Duodenal mucosa (tissue), 2 donors: ENCODE measurements at regions not wholly inside any gene's neighbourhood (a gene's known extent, or its start where the extent isn't known, plus 50 kb on each side); places are given as distances from the start of the nearest gene placed in this dataset.

Source experiments
- H3K27ac ChIP-seq: one replicate; pipeline ENCODE4 v1.7.0; 2013; ENCODE audit warnings: low read depth, low read length
- H3K27me3 ChIP-seq, 2 donors: one replicate each; pipeline ENCODE4 v1.7.0; 2013; ENCODE audit warnings: low read length in 2 of 2, control low read depth in 1 of 2; ENCODE audit not compliant: insufficient read depth in 2 of 2, control insufficient read depth in 1 of 2
- H3K36me3 ChIP-seq, 2 donors: one replicate each; pipeline ENCODE4 v1.7.0; 2013; ENCODE audit warnings: low read length in 2 of 2, control low read depth in 1 of 2; ENCODE audit not compliant: insufficient read depth in 2 of 2, control insufficient read depth in 1 of 2
- H3K4me1 ChIP-seq, 2 donors: one replicate each; pipeline ENCODE4 v1.7.0; 2013; ENCODE audit warnings: low read length in 2 of 2, control low read depth in 1 of 2; ENCODE audit not compliant: insufficient read depth in 2 of 2, control insufficient read depth in 1 of 2
- H3K4me3 ChIP-seq, 2 donors: one replicate each; pipeline ENCODE4 v1.7.0; 2013; ENCODE audit warnings: low read length in 2 of 2, low read depth in 1 of 2
- H3K9ac ChIP-seq, 2 donors: one replicate each; pipeline ENCODE4 v1.7.0; 2013; ENCODE audit warnings: low read length in 2 of 2, low read depth in 1 of 2
- H3K9me3 ChIP-seq, 2 donors: one replicate each; pipeline ENCODE4 v1.7.0; 2013; ENCODE audit warnings: low read length in 2 of 2, control low read depth in 1 of 2; ENCODE audit not compliant: control insufficient read depth in 1 of 2

- no peaks in the 10 kb centered on the region for H3K27me3 ChIP-seq
- peak overlapping the region in 1 of 2 donors; percentile 28 for H3K4me3 ChIP-seq
- H3K27ac ChIP-seq = peak overlapping the region; percentile 18
- peaks cover 12 to 13% of the 10 kb centered on the region in 2 donors for H3K4me1 ChIP-seq
- H3K36me3 ChIP-seq = no peaks in the 10 kb centered on the region
- H3K9ac ChIP-seq = no peak overlapping the region
- no peaks in the 10 kb centered on the region for H3K9me3 ChIP-seq
These were observed 160.4 kb downstream of the ABCA8 start for GRCh38 chr17:68794636-68795434.

DNA sequence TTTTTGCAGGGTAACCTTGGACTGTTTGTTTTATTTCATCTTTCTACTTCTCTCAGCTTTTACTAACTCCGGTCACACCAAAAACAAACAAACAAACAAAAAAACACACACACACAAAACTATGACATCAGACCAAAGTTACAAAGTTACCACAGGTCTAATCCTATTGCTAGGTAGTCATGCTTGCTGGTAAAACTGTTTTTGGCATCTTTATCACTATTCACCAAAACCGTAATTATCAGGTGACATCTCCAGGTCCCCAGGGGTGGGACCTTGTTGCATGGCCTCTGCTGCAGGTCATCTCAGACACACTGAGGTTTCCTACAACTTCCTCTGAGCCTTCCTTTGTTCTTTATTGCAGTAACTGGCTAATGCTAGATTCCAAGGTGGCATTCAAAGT is 162.3 kb downstream of the ABCA8 start:
- peaks cover 12 to 13% of the 10 kb centered on the region in 2 donors for H3K4me1 ChIP-seq
- no peak overlapping the region for H3K4me3 ChIP-seq
- H3K9me3 ChIP-seq = no peaks in the 10 kb centered on the region
- no peak overlapping the region for H3K27ac ChIP-seq
- H3K9ac ChIP-seq = no peak overlapping the region
- H3K27me3 ChIP-seq = no peaks in the 10 kb centered on the region
- no peaks in the 10 kb centered on the region for H3K36me3 ChIP-seq

GRCh38 chr17:68792042-68792685 is 163.0 kb downstream of the ABCA8 start:
- no peak overlapping the region for H3K4me3 ChIP-seq
- H3K36me3 ChIP-seq = no peaks in the 10 kb centered on the region
- peaks cover 12 to 13% of the 10 kb centered on the region in 2 donors for H3K4me1 ChIP-seq
- H3K27ac ChIP-seq = no peak overlapping the region
- no peaks in the 10 kb centered on the region for H3K9me3 ChIP-seq
- H3K9ac ChIP-seq = no peak overlapping the region
- no peaks in the 10 kb centered on the region for H3K27me3 ChIP-seq

- no peak overlapping the region for H3K9ac ChIP-seq
- peaks cover 12 to 13% of the 10 kb centered on the region in 2 donors for H3K4me1 ChIP-seq
- H3K9me3 ChIP-seq = no peaks in the 10 kb centered on the region
- no peaks in the 10 kb centered on the region for H3K27me3 ChIP-seq
- no peak overlapping the region for H3K4me3 ChIP-seq
- H3K36me3 ChIP-seq = no peaks in the 10 kb centered on the region
- H3K27ac ChIP-seq = no peak overlapping the region
These were observed 164.3 kb downstream of the ABCA8 start for GRCh38 chr17:68790931-68791330.

DNA sequence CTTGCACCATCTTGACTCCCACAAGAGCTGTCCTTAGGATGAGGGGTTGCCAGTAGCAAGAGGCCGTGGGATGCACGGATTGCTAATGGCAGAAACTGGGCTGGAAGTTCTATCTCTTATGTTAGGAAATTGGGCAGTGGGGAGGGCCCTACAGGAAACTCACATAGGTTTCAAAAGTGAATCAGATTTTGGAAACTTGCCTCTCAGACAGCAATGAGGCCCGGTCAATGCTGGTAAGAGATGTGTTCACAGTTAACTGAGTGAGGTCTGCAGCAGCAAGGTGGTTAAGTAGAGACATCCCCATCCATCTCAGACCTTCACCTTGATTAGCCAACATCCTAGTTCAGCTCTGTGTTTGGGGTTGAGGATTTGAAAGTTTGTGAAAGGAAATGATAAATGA is 164.7 kb downstream of the ABCA8 start:
- Histone ChIP-seq H3K9me3 (no peaks in the 10 kb centered on the region), H3K4me1 (peaks cover 12 to 13% of the 10 kb centered on the region in 2 donors), H3K36me3 (no peaks in the 10 kb centered on the region), H3K4me3 (no peak overlapping the region), H3K27me3 (no peaks in the 10 kb centered on the region), H3K27ac (no peak overlapping the region), H3K9ac (no peak overlapping the region)

DNA sequence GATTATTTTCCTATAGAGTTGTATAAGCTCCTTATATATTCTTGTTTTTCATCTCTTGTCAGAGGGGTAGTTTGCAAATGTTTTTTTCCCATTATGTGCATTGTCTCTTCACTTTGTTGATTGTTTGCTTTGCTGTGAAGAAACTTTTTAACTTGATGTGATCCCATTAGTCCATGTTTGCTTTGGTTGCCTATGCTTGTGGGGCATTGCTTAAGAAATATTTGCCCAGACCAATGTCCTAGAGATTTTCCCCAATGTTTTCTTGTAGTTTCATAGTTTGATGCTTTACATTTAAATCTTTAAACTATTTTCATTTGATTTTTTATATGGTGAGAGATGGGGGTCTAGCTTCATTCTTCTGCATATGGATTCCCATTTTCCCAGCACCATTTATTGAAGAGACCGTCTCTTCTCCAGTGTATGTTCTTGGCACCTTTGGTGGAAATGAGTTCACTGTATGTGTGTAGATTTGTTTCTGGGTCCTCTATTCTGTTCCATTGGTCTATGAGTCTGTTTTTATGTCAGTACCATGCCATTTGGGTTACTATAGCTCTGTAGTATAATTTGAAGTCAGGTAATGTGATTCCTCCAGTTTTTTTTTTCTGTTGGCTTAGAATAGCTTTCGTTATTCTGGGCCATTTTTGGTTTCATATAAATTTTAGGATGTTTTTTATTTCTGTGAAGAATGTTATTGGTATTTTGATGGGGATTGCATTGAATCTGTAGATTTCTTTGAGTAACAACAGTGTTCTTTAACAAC is 165.8 kb downstream of the ABCA8 start:
- Histone ChIP-seq H3K27ac (no peak overlapping the region), H3K27me3 (no peaks in the 10 kb centered on the region), H3K36me3 (no peaks in the 10 kb centered on the region), H3K9me3 (no peaks in the 10 kb centered on the region), H3K4me1 (peaks cover 5 to 8% of the 10 kb centered on the region in 2 donors), H3K9ac (no peak overlapping the region), H3K4me3 (no peak overlapping the region)

GRCh38 chr17:68785565-68786486 is 169.4 kb downstream of the ABCA8 start:
- no peaks in the 10 kb centered on the region for H3K27me3 ChIP-seq
- H3K36me3 ChIP-seq = no peaks in the 10 kb centered on the region
- H3K27ac ChIP-seq = no peak overlapping the region
- no peak overlapping the region for H3K9ac ChIP-seq
- H3K9me3 ChIP-seq = no peaks in the 10 kb centered on the region
- H3K4me1 ChIP-seq = no peaks in the 10 kb centered on the region
- H3K4me3 ChIP-seq = no peak overlapping the region

DNA sequence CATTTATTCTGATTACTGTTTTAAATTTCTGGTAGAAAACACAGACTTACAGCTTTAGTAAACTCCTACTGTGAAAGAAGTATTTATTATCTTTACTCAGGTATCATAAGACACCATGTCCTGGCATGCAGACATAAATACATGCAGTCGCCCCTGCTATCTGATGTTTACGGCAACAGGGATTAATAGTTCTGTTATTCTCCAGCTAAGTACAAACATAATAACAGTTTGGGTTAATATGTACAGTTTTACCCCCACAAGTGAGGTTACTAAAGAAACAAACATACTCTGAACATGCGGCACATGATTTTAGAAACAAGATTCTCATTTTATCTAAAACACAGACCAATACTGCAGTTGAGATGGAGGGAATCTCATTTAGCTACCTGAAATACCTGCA is 170.8 kb downstream of the ABCA8 start:
- Histone ChIP-seq H3K4me3 (no peak overlapping the region), H3K9me3 (no peaks in the 10 kb centered on the region), H3K27me3 (no peaks in the 10 kb centered on the region), H3K9ac (no peak overlapping the region), H3K4me1 (no peaks in the 10 kb centered on the region), H3K27ac (no peak overlapping the region), H3K36me3 (no peaks in the 10 kb centered on the region)

GRCh38 chr17:68783861-68784260 is 171.3 kb downstream of the ABCA8 start:
- Histone ChIP-seq H3K36me3 (no peaks in the 10 kb centered on the region), H3K9ac (no peak overlapping the region), H3K9me3 (no peaks in the 10 kb centered on the region), H3K4me3 (no peak overlapping the region), H3K27me3 (no peaks in the 10 kb centered on the region), H3K4me1 (no peaks in the 10 kb centered on the region), H3K27ac (no peak overlapping the region)
